CD4-positive, CD25-positive, alpha-beta regulatory T cell (primary cell): ENCODE measurements at regions not wholly inside any gene's neighbourhood (a gene's known extent, or its start where the extent isn't known, plus 50 kb on each side); places are given as distances from the start of the nearest gene placed in this dataset.

Experiments used
- ATAC-seq, 2 donors: fragments of 150-1000 bp; cut with Tn5 transposase; one replicate each; pipeline ENCODE4 v1.10.0; 2021; ENCODE audit warnings: low read depth in 2 of 2, moderate number of reproducible peaks in 2 of 2, moderate library complexity in 1 of 2
- DNase-seq, 3 donors: peaks; one replicate each; pipeline versions ENCODE4 v3.0.0 to v3.0.0-alpha.2; 2012 to 2022; ENCODE audit warnings: mixed read lengths in 1 of 3
- H3K27ac ChIP-seq: one replicate; pipeline ENCODE4 v1.7.0; 2013; ENCODE audit warnings: mild to moderate bottlenecking, low read length; ENCODE audit not compliant: insufficient read depth, poor library complexity, severe bottlenecking
- H3K27me3 ChIP-seq: one replicate; pipeline ENCODE4 v1.7.0; 2013; ENCODE audit warnings: low read length; ENCODE audit not compliant: control insufficient read depth, insufficient read depth
- H3K36me3 ChIP-seq: one replicate; pipeline ENCODE4 v1.7.0; 2013; ENCODE audit warnings: mild to moderate bottlenecking, low read length, moderate library complexity; ENCODE audit not compliant: control insufficient read depth, insufficient read depth
- H3K4me1 ChIP-seq: 2 replicates; pipeline ENCODE4 v1.7.0; 2013; ENCODE audit warnings: mild to moderate bottlenecking, low read length; ENCODE audit not compliant: insufficient read depth, control insufficient read depth, poor library complexity, severe bottlenecking
- H3K4me3 ChIP-seq: one replicate; pipeline ENCODE4 v1.7.0; 2013; ENCODE audit warnings: low read depth, mild to moderate bottlenecking, low read length, moderate library complexity
- H3K9me3 ChIP-seq, 2 experiments: 1 replicate in 1 of 2; 2 replicates in 1 of 2; pipeline ENCODE4 v1.7.0; 2013; ENCODE audit warnings: low read length in 2 of 2, mild to moderate bottlenecking in 1 of 2, moderate library complexity in 1 of 2; ENCODE audit not compliant: control insufficient read depth in 2 of 2
- H3K27ac Mint-ChIP-seq, 3 donors: one replicate each; pipeline ENCODE4 v1.8.0; 2020 to 2022; ENCODE audit warnings: mild to moderate bottlenecking in 3 of 3, mixed read lengths in 3 of 3, moderate library complexity in 2 of 3
- H3K27me3 Mint-ChIP-seq: one replicate; pipeline ENCODE4 v1.8.0; 2022; ENCODE audit warnings: mild to moderate bottlenecking, mixed read lengths
- H3K36me3 Mint-ChIP-seq: one replicate; pipeline ENCODE4 v1.8.0; 2020; ENCODE audit warnings: mixed read lengths
- H3K4me1 Mint-ChIP-seq, 4 donors: one replicate each; pipeline ENCODE4 v1.8.0; 2020 to 2022; ENCODE audit warnings: mixed read lengths in 4 of 4, mild to moderate bottlenecking in 1 of 4
- H3K4me3 Mint-ChIP-seq, 4 donors: one replicate each; pipeline ENCODE4 v1.8.0; 2020 to 2022; ENCODE audit warnings: mild to moderate bottlenecking in 4 of 4, mixed read lengths in 4 of 4, moderate library complexity in 3 of 4
- H3K9me3 Mint-ChIP-seq, 7 donors: one replicate each; pipeline ENCODE4 v1.8.0; 2020 to 2022; ENCODE audit warnings: mixed read lengths in 7 of 7, mild to moderate bottlenecking in 3 of 7, moderate library complexity in 2 of 7

DNA sequence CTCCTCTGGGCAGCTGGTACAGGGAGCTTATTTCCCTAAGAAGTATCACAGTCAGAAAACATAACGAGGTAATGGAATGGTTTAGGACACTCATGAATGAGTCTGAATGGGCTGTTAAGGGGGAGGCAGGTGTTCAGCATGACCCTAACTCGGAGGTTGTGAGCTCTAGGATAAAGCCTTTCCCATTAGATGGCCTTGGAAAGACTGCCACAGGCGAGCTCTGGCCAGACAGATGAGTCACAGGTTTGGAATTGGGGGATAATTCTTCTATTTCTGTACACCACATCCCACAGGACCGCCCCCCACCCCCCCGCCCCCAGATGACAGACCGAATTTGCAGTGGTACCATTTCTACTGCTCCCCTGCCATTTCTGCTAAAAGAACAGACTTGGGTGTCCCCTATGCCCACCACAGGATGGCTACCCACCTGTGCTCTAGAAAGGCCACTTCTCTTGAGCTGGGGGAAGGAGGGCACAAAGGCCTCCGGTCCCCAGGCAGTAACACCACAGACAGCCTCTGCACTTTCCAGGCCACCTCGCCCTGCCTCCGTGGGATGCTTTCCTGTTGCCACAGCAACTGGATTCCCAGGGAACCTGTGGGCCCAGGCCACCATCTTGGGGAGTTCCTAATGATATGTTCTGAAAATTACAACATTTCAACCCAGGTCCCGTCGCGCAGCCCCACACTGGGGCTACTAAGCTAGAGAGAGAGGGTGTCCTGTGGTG lies 76.7 kb downstream of the TRIM29 start:
- no peaks in the 10 kb centered on the region for H3K36me3 Mint-ChIP-seq
- H3K9me3 Mint-ChIP-seq = peaks cover 0 to 4% (median 0%) of the 10 kb centered on the region in 7 donors
- H3K4me3 Mint-ChIP-seq = no peak overlapping the region
- Histone ChIP-seq H3K27me3 (no peaks in the 10 kb centered on the region), H3K36me3 (no peaks in the 10 kb centered on the region), H3K4me3 (no peak overlapping the region), H3K4me1 (no peaks in the 10 kb centered on the region), H3K9me3 (no peaks in the 10 kb centered on the region), H3K27ac (no peak overlapping the region)
- DNase-seq = no peak
- H3K4me1 Mint-ChIP-seq = no peaks in the 10 kb centered on the region
- ATAC-seq = no peak
- peaks cover 8% of the 10 kb centered on the region for H3K27me3 Mint-ChIP-seq
- H3K27ac Mint-ChIP-seq = no peak overlapping the region

DNA sequence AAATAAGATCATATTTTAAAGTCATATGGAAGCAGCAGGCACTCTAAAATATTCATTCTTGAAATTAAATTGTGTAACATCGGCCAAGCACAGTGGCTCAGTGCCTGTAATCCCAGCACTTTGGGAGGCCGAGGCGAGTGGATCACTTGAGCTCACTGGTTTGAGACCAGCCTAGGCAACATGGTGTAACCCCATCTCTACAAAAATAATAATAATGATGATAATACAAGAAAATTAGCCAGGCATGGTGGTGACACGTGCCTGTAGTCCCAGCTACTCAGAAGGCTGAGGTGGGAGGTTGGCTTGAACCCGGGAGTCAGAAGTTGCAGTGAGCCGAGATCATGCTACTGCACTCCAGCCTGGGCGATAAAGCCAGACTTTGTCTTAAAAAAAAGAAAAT lies 77.4 kb downstream of the TRIM29 start:
- no peak overlapping the region for H3K27ac Mint-ChIP-seq
- H3K4me1 ChIP-seq = no peaks in the 10 kb centered on the region
- no peaks in the 10 kb centered on the region for H3K36me3 ChIP-seq
- peaks cover 0 to 4% (median 0%) of the 10 kb centered on the region in 7 donors for H3K9me3 Mint-ChIP-seq
- no peaks in the 10 kb centered on the region for H3K27me3 ChIP-seq
- peaks cover 11% of the 10 kb centered on the region for H3K27me3 Mint-ChIP-seq
- H3K4me3 ChIP-seq = no peak overlapping the region
- no peaks in the 10 kb centered on the region for H3K4me1 Mint-ChIP-seq
- H3K27ac ChIP-seq = no peak overlapping the region
- H3K4me3 Mint-ChIP-seq = no peak overlapping the region
- H3K36me3 Mint-ChIP-seq = no peaks in the 10 kb centered on the region
- no peaks in the 10 kb centered on the region for H3K9me3 ChIP-seq
- ATAC-seq = no peak
- no peak for DNase-seq

DNA sequence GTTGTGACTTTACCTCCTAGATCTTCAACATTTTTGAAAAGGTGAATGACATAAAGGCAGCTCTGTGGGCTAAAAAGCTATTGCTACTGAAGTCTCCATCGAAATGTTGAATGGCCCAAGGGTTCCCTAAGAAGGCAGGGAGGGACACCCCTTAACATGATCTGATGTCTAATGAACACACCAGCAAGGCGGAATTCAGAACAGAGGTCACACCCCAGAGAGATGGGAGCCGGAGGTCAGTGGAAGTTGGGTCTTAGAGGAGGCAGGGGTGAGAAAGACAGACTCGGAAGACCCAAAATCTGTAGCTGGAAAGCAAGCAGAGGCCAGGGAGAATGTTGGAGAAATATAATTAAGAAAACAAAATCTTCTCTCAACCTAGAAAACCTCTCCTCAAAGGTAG lies 79.0 kb downstream of the TRIM29 start:
- Histone ChIP-seq H3K4me1 (no peaks in the 10 kb centered on the region), H3K27me3 (peaks cover 2% of the 10 kb centered on the region), H3K4me3 (no peak overlapping the region), H3K36me3 (no peaks in the 10 kb centered on the region), H3K9me3 (no peaks in the 10 kb centered on the region), H3K27ac (no peak overlapping the region)
- Mint-ChIP-seq H3K27ac (no peak overlapping the region), H3K36me3 (no peaks in the 10 kb centered on the region), H3K4me1 (no peaks in the 10 kb centered on the region), H3K9me3 (peaks cover 0 to 2% (median 0%) of the 10 kb centered on the region in 7 donors), H3K27me3 (peaks cover 11% of the 10 kb centered on the region), H3K4me3 (no peak overlapping the region)
- no peak for DNase-seq
- ATAC-seq = no peak

DNA sequence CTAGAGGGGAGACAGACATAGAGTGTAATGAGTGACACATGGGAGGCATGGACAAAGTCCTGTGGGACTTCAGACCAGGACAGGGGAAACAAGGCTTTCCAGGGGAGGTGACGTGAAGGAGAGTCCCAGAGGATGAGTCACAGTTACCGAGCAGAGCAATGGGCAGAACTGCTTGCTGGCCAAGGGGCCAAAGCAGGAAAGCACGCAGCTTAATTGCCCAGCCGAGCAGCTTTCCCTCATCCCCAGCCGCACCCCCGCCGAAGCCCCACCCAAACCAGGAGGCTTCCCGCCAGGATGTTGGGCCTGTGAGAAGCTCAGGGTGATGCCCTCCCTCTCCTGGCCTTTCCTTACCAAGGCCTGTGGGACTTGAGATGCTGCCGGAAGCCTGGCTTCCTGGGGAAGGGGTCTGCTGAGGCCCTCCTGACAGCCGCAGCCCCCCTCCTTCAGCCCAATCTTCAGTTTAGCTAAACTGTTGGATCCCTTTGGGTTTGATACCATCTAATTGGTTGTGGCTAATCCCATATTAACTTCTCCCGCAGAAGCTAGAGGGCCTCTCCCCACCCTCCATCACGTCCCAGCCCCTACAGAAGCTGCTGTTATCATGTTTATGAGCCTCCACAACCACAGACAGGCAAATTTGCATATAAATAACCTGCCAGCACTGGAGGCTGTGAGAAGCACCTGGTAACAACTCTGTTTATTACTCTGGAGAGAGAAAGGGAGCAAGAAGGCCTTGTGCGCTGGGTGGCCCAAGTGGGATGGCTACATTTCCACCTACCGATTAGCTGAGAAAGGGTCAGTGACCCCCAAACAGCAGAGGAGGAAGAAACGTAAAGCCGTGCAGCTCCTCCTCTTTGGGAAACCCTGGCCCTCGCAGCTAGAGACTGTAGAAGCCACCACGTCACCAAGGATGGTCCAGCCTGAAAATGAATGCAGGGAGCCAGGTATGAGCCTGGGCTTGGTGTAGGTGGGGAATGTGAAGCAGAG lies 80.0 kb downstream of the TRIM29 start:
- Histone ChIP-seq H3K4me3 (no peak overlapping the region), H3K4me1 (no peaks in the 10 kb centered on the region), H3K27ac (no peak overlapping the region), H3K36me3 (no peaks in the 10 kb centered on the region), H3K9me3 (no peaks in the 10 kb centered on the region), H3K27me3 (peaks cover 2% of the 10 kb centered on the region)
- H3K4me3 Mint-ChIP-seq = no peak overlapping the region
- no peaks in the 10 kb centered on the region for H3K4me1 Mint-ChIP-seq
- H3K36me3 Mint-ChIP-seq = no peaks in the 10 kb centered on the region
- H3K9me3 Mint-ChIP-seq = peaks cover 0 to 2% (median 0%) of the 10 kb centered on the region in 7 donors
- no peak overlapping the region for H3K27ac Mint-ChIP-seq
- ATAC-seq (no peak), DNase-seq (no peak)
- peaks cover 15% of the 10 kb centered on the region for H3K27me3 Mint-ChIP-seq

DNA sequence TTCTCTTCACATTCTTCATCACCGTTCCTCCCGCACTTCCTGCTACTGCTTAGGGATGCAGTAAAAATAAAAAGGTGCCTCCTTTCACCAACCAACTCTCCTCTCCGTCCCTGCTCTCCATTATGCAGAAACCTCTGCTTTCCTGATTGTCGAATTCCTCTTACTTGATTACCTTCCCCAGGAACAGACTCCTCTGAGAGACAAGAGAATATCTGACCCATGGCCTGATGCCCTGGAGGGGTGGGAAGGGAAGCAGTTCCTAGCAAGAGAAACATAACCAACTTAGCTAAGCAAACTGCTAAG lies 80.9 kb downstream of the TRIM29 start:
- DNase-seq = no peak
- peaks cover 0 to 2% (median 0%) of the 10 kb centered on the region in 7 donors for H3K9me3 Mint-ChIP-seq
- Histone ChIP-seq H3K4me1 (no peaks in the 10 kb centered on the region), H3K27ac (no peak overlapping the region), H3K36me3 (no peaks in the 10 kb centered on the region), H3K9me3 (no peaks in the 10 kb centered on the region), H3K4me3 (no peak overlapping the region), H3K27me3 (peaks cover 2% of the 10 kb centered on the region)
- peaks cover 15% of the 10 kb centered on the region for H3K27me3 Mint-ChIP-seq
- no peak overlapping the region for H3K4me3 Mint-ChIP-seq
- H3K36me3 Mint-ChIP-seq = no peaks in the 10 kb centered on the region
- no peak for ATAC-seq
- H3K27ac Mint-ChIP-seq = no peak overlapping the region
- no peaks in the 10 kb centered on the region for H3K4me1 Mint-ChIP-seq

DNA sequence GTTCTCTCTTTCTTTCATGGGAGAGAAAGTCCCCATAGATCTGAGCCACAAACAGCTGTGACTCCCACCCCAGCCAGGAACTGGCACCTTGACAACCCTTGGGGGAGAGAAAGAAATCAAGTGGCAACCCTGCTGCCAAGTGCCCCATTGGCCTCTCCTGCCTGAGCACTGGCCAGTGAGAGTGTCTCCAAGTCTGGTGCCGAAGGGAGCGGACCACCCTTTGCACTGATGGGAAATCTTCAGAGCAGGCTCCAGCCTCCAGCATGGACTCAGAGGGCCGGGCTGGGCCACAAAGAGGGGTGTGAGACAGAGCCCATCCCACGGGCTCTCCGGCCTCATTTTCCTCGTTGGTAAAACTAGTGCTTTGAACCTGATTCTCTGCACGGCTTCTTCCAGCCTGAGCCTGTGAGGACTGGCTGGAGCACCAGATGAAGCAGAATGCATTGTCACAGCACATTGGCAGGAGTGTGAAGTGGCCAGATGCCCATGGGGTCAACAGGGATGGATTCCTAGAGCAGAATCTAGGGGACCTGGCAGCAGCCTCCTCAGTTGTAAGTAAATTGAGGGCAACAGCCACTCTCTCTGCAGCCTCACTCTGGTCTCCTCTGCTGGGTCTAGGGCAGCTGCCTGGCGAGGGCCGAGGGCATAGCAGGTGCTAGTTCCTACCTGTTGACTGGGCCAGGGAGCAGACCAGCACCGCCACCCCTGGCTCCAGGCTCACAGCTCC lies 81.4 kb downstream of the TRIM29 start:
- no peaks in the 10 kb centered on the region for H3K4me1 Mint-ChIP-seq
- ATAC-seq = no peak
- peaks cover 0 to 2% (median 0%) of the 10 kb centered on the region in 7 donors for H3K9me3 Mint-ChIP-seq
- H3K9me3 ChIP-seq = no peaks in the 10 kb centered on the region
- H3K27ac ChIP-seq = no peak overlapping the region
- H3K4me1 ChIP-seq = no peaks in the 10 kb centered on the region
- no peak overlapping the region for H3K4me3 Mint-ChIP-seq
- peaks cover 2% of the 10 kb centered on the region for H3K27me3 ChIP-seq
- no peaks in the 10 kb centered on the region for H3K36me3 Mint-ChIP-seq
- no peak overlapping the region for H3K27ac Mint-ChIP-seq
- H3K4me3 ChIP-seq = no peak overlapping the region
- DNase-seq = no peak
- H3K27me3 Mint-ChIP-seq = peaks cover 15% of the 10 kb centered on the region
- H3K36me3 ChIP-seq = no peaks in the 10 kb centered on the region

DNA sequence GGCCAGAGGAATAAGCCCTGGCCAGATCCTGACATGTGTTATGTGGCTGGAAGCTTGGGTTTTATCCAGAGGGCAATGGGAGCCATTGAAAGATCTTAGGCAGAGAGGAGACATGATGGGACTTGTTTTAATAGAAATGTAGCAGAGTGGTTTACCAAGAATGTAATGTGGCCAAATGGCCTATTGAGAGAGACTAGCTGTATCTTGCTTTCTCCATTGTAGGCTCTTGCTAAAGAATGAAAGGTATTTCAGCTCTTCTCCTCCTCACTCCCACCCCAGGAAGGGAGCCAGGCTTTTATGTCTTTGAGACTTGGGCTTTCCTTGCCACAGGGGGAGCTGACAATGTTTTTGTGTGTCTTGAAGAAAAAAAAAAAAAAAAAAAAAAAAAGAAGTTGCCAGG lies 82.3 kb downstream of the TRIM29 start:
- ATAC-seq (no peak), DNase-seq (no peak)
- peaks cover 15% of the 10 kb centered on the region for H3K27me3 Mint-ChIP-seq
- H3K4me3 ChIP-seq = no peak overlapping the region
- no peaks in the 10 kb centered on the region for H3K36me3 ChIP-seq
- H3K4me1 Mint-ChIP-seq = no peaks in the 10 kb centered on the region
- no peaks in the 10 kb centered on the region for H3K36me3 Mint-ChIP-seq
- H3K4me3 Mint-ChIP-seq = no peak overlapping the region
- H3K27ac Mint-ChIP-seq = no peak overlapping the region
- no peak overlapping the region for H3K27ac ChIP-seq
- H3K27me3 ChIP-seq = peaks cover 2% of the 10 kb centered on the region
- no peaks in the 10 kb centered on the region for H3K4me1 ChIP-seq
- H3K9me3 ChIP-seq = no peaks in the 10 kb centered on the region
- H3K9me3 Mint-ChIP-seq = peaks cover 0 to 2% (median 0%) of the 10 kb centered on the region in 7 donors
